PC-3 (cell line): ENCODE measurements at regions not wholly inside any gene's neighbourhood (a gene's known extent, or its start where the extent isn't known, plus 50 kb on each side); places are given as distances from the start of the nearest gene placed in this dataset.

Experiments used
- ATAC-seq: fragments of 200-7000 bp; cut with Tn5 transposase; 2 replicates; pipeline ENCODE4 v1.9.1; 2020; ENCODE audit warnings: mild to moderate bottlenecking, moderate library complexity
- BruUV-seq: library from RNA; stranded (reverse); fragments of 400-500 nt; replicated peaks from 2 replicates; lab custom pipeline; 2021; lab: Mats Ljungman, UMichigan
- CTCF ChIA-PET: fragments of 300-600 bp; sonication (Branson Sonifier 250); formaldehyde crosslinking; loops from one replicate; lab custom pipeline; 2022; ENCODE audit warnings: antibody characterized with exemption; lab: Charles Lee
- POLR2A ChIA-PET: fragments of 300-600 bp; sonication (Branson Sonifier 250); formaldehyde crosslinking; loops from one replicate; lab custom pipeline; 2022; ENCODE audit warnings: antibody characterized with exemption; ENCODE audit not compliant: unreplicated experiment; lab: Charles Lee
- DNase-seq: peaks from one replicate; pipeline ENCODE4 v3.0.0-alpha.2; 2015
- H2AFZ ChIP-seq: fragments of 300-600 bp; sonication (generic); 2 replicates; pipeline ENCODE4 v1.6.0; 2016; ENCODE audit warnings: antibody characterized with exemption, low read length
- H3F3A ChIP-seq: fragments of 300-600 bp; sonication (generic); one replicate; pipeline ENCODE4 v1.6.0; 2017; ENCODE audit warnings: antibody characterized with exemption, low read length, control low read depth, mild to moderate bottlenecking; ENCODE audit not compliant: unreplicated experiment
- H3K27ac ChIP-seq: fragments of 300-600 bp; sonication (generic); 2 replicates; pipeline ENCODE4 v1.5.1; 2016; ENCODE audit warnings: mild to moderate bottlenecking, low read length
- H3K27me3 ChIP-seq: fragments of 300-600 bp; sonication (generic); 2 replicates; pipeline ENCODE4 v1.6.1; 2016; ENCODE audit warnings: low read length, mixed read lengths
- H3K36me3 ChIP-seq: fragments of 300-600 bp; sonication (generic); 2 replicates; pipeline ENCODE4 v1.6.1; 2016; ENCODE audit warnings: low read depth, mixed run types, low read length, mixed read lengths
- H3K4me1 ChIP-seq: fragments of 300-600 bp; sonication (generic); 2 replicates; pipeline ENCODE4 v1.5.1; 2016; ENCODE audit warnings: low read length; ENCODE audit not compliant: insufficient read depth
- H3K4me2 ChIP-seq: fragments of 300-600 bp; sonication (generic); 2 replicates; pipeline ENCODE4 v1.6.0; 2016; ENCODE audit warnings: low read length
- H3K4me3 ChIP-seq: fragments of 300-600 bp; sonication (generic); 2 replicates; pipeline ENCODE4 v1.5.1; 2016; ENCODE audit warnings: mild to moderate bottlenecking, low read length, mixed read lengths
- H3K79me2 ChIP-seq: fragments of 300-600 bp; sonication (generic); 2 replicates; pipeline ENCODE4 v1.6.1; 2017; ENCODE audit warnings: low read length, mixed read lengths
- H3K9ac ChIP-seq: fragments of 300-600 bp; sonication (generic); 2 replicates; pipeline ENCODE4 v1.6.0; 2016; ENCODE audit warnings: mild to moderate bottlenecking, low read length
- H3K9me2 ChIP-seq: fragments of 300-600 bp; sonication (generic); replicated peaks from 2 replicates; pipeline ENCODE4 v1.6.1; 2016; ENCODE audit warnings: mixed run types, low read length, mixed read lengths
- H3K9me3 ChIP-seq: fragments of 300-600 bp; sonication (generic); 2 replicates; pipeline ENCODE4 v1.6.1; 2016; ENCODE audit warnings: low read length, mixed read lengths
- H4K20me1 ChIP-seq: fragments of 300-600 bp; sonication (generic); 2 replicates; pipeline ENCODE4 v1.6.1; 2016; ENCODE audit warnings: low read length, mixed read lengths
- CTCF ChIP-seq: fragments of 300-600 bp; sonication (generic); conservative IDR thresholded peaks from 2 replicates; pipeline ENCODE4 v1.5.1; 2017; ENCODE audit warnings: antibody characterized with exemption, low read depth, mild to moderate bottlenecking, low read length
- EZH2 ChIP-seq: fragments of 300-600 bp; sonication (generic); IDR thresholded peaks from one replicate; pipeline ENCODE4 v1.6.1; 2017; ENCODE audit warnings: antibody characterized with exemption, mild to moderate bottlenecking, low read length; ENCODE audit not compliant: unreplicated experiment
- EZH2phosphoT487 ChIP-seq: fragments of 300-600 bp; sonication (generic); IDR thresholded peaks from 2 replicates; pipeline ENCODE4 v1.6.1; 2018; ENCODE audit warnings: mild to moderate bottlenecking, antibody characterized with exemption, low read length, borderline replicate concordance
- intact Hi-C: fragments of 100-400 bp; cut with micrococcal nuclease; formaldehyde crosslinking; loops from 2 replicates; pipeline ENCODE4 v1.9.0; 2023

GRCh38 chr13:94765814-94766213, 53.5 kb upstream of the SOX21 start:
- DNase-seq = no peak
- BruUV-seq = no TSS peak
- TF ChIP-seq CTCF = no peak
- no peak for TF ChIP-seq EZH2phosphoT487
- TF ChIP-seq EZH2 = no peak
- Histone ChIP-seq H3K79me2 (no peaks in the 10 kb centered on the region), H3K4me3 (no peak overlapping the region), H3K9me2 (no peaks in the 10 kb centered on the region), H3K4me2 (no peak overlapping the region), H3K9ac (no peak overlapping the region), H3K27ac (no peak overlapping the region), H4K20me1 (no peaks in the 10 kb centered on the region), H3K9me3 (no peaks in the 10 kb centered on the region), H3K4me1 (no peaks in the 10 kb centered on the region), H3F3A (no peaks in the 10 kb centered on the region), H2AFZ (no peak overlapping the region), H3K36me3 (no peaks in the 10 kb centered on the region), H3K27me3 (no peaks in the 10 kb centered on the region)
- CTCF ChIA-PET = no interaction called here
- no peak for ATAC-seq
- intact Hi-C loops = no loop called here
- POLR2A ChIA-PET = no interaction called here

- no peaks in the 10 kb centered on the region for H3F3A ChIP-seq
- H3K79me2 ChIP-seq = no peaks in the 10 kb centered on the region
- no peak overlapping the region for H3K4me2 ChIP-seq
- ATAC-seq = no peak
- no peaks in the 10 kb centered on the region for H3K9me3 ChIP-seq
- no peak for TF ChIP-seq CTCF
- TF ChIP-seq EZH2phosphoT487 = no peak
- no peak for TF ChIP-seq EZH2
- H3K9me2 ChIP-seq = no peaks in the 10 kb centered on the region
- no peak overlapping the region for H3K9ac ChIP-seq
- H4K20me1 ChIP-seq = no peaks in the 10 kb centered on the region
- H3K27me3 ChIP-seq = no peaks in the 10 kb centered on the region
- H3K27ac ChIP-seq = no peak overlapping the region
- ChIA-PET CTCF (no interaction called here), POLR2A (no interaction called here)
- H3K4me3 ChIP-seq = no peak overlapping the region
- H3K4me1 ChIP-seq = no peaks in the 10 kb centered on the region
- no peaks in the 10 kb centered on the region for H3K36me3 ChIP-seq
- intact Hi-C loops = no loop called here
- BruUV-seq = no TSS peak
- no peak overlapping the region for H2AFZ ChIP-seq
- DNase-seq = no peak
Measured at GRCh38 chr13:94764576-94765321, 52.4 kb upstream of the SOX21 start.
